GM21515 (cell line): ENCODE measurements at regions not wholly inside any gene's neighbourhood (a gene's known extent, or its start where the extent isn't known, plus 50 kb on each side); places are given as distances from the start of the nearest gene placed in this dataset.
"Not testable (repeated sequence)": the region's sequence is repeated elsewhere in the genome, so short reads cannot be mapped to it uniquely, and the experiment has no call there.

Experiments
- ATAC-seq: cut with Tn5 transposase; IDR thresholded peaks from one replicate; pipeline ENCODE4 v1.9.1; 2021; ENCODE audit not compliant: unreplicated experiment

DNA sequence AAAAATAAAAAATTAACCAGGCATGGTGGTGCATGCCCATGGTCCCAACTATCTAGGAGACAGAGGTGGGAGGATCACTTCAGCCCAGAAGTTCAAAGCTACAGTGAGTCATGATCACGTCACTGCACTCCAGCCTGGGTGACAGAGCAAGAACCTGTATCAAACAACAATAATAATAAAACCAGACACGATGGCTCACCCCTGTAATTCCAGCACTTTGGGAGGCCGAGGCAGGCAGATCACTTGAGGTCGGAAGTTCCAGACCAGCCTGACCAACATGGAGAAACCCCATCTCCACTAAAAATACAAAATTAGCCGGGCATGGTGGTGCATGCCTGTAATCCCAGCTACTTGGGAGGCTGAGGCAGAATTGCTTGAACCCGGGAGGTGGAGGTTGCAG, 159.4 kb downstream of the SKIDA1 start:
- ATAC-seq = not testable (repeated sequence)

DNA sequence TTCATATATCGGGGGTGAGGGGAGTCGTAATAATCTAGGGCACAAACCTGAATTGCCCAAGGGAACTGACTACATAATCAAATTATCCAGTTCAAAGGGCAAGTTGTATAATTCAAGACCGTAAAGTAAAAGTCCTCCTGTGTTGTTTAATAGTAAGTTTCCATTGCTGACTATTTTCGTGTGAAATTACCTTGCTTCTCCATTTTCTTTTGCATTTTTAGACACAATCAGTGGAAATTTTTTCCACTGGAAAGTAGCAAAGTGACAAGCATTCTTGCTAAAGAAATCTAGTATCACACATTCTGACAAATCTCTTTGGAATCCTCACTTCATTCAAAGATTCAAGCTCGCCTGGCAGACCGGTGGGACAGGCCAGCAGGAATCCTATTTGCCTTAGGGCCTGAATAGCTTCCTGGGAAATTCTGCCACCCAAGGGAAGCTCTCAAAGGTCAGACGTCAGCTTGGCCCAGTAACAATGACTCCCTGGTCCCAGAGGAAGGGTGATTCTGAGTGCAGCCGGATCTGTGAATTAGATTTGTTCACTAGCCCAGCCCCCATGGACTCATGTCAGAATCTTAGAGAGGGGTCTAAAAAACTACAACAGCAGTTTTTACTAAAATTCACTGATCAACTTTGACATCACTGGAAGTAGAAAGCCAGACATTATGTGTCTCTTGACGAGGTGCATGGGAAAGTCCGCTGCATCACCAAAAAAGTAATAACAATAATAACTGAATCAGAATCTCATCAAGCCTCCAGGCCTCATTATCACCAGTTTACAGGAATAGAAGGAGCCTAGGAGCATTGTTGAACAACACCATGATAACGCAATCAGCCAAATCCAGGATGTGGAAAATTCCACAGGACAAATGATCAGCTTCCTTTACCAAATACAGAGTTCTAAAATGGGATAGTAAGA, 161.0 kb downstream of the SKIDA1 start:
- ATAC-seq = no peak

DNA sequence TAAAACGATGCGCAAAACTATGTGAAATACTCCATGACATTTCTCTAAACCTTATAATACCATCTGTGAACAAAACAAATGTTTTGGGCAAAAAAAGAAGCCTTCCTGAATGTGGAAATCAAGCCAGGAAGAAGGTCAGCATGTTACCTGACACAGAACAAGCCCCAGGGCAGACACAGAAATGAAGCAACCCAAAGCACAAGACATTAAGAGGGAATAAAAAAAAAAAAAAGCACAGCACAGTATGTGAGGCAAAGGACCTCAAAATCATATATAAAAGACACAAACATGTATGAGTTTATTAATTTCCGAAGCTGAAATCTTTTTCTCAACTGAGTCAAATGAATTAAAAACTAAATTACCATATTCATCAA, 161.8 kb downstream of the SKIDA1 start:
- ATAC-seq = no peak

DNA sequence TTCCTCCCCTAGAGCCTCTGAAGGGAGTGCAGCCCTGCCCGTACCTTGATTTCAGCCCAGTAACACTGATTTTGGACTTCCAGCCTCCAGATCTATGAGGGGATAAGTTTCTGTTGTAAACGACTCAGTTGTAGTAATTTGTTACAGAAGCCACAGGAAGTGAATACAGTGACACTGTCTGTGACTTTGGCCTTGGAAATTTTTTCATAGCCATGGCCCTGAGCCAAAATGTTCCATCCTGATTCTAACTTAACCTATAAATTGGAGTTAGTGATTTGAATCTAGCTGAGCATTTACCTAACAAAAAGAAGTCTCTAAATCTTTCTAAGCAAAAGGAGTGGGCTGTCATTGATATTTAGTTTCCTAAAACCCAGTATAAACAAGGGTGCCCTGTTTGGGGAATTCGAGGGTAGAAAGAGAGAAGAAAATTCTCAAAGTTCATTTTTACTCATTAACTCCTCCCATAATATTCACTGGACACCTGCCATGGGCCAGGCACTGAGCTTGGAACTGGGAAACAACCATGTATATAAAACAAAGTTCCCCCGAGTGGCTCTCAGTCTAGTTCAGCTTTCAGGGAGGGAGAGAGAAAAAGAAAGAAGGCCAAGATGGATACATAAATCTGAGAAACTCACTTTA, 162.3 kb downstream of the SKIDA1 start:
- ATAC-seq = no peak

DNA sequence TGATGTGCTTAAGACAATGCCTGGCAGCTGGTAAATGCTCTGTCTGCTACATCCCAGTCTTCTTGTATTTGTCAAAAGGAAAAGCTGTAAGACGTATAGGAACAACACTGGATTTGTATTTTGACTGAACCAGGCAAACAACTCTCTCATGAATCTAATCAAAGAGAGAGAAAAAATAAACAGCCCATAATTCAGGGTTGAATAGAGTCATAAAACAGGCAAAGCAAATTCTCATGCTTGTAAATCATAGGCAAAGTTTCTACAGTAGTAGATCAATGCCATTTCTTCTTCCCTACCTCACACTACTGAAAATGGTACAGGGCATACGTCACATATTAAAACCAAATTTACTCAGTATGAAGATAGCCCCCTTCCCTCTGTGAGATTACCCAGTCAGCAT, 166.3 kb downstream of the SKIDA1 start:
- no peak for ATAC-seq

DNA sequence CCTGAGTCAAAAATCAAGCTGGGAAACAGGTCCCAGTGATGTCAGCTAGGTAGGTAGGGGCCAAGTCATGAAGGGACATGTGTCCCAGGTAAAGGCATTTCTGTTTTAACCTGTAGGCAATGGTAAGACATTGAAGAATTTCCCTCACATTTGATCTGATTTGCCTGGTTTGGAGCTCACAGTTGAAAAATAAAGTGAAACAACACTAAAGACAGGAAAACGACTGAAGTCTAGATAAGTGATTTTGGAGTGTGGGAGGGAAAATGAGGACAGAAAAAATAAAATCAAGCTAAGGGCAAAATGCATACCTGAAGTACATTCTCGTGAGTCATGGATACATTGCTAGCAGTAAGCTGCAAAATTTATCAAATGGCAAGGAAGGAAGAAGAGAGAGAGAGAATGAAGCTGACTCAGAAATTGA, 169.9 kb downstream of the SKIDA1 start:
- ATAC-seq = no peak

DNA sequence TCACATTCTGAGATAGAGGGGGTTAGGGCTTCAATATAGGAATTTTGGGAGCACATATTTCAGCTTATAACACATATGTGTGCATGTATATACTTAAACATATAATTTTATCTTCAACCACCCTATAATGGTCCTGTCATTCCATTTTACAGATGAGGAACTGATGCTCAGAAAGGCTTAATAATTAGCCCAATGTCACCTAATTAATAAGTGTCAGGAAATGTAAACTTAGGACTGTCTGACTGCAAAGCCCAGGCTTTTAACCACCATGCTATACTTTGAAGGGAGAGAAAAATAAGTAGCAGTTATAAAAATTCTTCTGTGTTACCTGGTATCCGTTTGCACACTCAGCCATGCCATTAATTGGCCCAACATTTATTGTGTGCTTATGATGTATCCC, 172.6 kb downstream of the SKIDA1 start:
- no peak for ATAC-seq

DNA sequence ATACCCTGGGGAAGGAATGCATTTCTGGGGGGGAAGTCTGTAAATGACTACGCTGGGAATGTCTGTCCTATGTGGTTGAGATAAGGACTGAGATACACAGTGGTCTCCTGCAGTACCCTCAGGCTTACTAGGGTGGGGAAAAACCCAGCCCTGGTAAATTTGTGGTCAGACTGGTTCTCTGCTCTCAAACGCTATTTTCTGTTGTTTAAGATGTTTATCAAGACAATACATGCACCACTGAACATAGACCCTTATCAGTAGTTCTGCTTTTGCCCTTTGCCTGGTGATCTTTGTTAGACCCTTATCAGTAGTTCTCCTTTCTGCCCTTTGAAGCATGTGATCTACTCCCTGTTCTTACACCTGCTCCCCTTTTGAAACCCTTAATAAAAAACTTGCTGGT, 173.9 kb downstream of the SKIDA1 start:
- not testable (repeated sequence) for ATAC-seq

DNA sequence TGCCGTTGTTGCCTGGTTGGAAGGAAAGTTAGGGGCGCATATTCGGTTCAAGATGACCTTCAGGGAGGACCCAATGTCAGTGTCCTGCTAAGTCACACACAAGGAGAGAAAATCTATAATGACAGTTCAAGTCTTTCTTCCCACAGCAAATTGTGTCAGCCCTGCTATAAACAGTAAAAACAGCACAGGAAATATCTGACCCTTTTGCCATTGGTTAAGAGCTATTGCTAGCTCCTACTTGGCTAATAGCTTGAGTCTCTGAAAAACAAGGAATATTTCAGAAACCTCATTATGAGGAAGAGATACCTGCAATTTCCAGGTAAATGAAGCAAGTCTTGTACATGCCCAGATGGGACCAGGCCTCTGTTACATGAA, 175.6 kb downstream of the SKIDA1 start:
- no peak for ATAC-seq

DNA sequence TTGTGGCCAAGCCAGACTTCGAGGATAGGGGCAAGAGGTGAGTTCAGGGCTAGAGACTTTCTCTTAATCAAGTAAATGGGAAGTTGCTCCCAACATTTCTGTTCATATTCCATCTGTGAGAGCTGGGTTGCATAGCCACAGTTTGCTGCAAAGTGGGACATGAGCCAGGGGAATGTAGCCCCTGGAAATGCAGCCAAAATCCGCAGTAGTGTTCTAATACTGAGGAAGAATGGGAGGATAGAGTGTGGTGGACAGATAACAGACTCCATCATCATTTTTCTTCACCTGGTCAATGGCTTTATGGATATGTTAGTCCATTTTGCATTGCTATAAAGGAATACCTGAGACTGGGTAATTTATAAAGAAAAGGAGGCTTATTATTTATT, 177.7 kb downstream of the SKIDA1 start:
- ATAC-seq = no peak

DNA sequence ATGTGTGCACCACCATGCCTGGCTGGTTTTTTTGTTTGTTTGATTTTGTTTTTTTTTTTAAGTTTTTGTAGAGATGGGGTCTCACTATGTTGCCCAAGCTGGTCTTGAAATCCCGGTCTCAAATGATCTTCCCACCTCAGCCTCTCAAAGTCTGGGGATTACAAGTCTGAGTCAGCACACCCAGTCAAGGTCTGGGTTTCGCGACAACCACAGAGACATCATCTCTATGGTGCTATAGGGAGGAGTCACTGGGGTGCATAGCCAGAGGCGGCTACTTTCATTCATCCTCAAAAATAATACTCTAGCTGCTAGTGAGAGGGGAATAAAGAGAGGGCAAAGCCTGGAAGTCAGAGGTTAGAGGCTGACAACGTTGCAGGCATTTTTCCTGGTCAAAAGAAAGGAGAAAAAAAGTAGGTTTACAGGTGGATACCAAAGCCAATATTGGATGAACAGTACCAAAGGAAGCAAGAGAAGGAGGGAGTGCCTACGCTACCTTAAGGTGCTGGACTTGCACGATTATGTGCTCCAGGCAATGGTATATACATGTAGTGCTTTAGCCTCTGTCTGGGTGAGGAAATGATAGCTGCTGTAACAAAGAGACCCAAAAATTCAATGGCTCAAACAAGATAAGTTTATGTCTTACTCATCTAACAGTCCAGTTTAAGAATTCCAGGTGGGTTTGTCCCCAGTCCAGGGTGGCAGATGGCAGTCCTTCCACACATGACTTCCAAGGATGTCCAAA, 178.3 kb downstream of the SKIDA1 start:
- no peak for ATAC-seq

DNA sequence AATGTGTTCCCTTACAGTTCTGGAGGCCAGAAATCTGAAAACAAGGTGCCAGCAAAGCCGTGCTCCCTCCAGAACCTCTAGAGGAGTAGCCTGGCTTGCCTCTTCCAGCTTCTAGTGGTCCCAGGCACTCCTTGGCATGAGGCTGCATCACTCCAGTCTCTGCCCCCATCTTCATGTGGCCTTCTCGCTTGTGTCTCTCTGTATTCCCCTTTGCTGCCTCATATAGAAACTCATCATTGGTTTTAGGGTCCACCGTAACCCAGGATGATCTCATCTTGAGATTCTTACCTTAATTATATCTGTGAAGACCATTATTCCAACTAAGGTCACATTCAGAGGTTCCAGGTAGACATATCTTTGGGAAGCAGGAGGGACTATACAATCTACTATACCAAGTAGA, 182.4 kb downstream of the SKIDA1 start:
- ATAC-seq = no peak

DNA sequence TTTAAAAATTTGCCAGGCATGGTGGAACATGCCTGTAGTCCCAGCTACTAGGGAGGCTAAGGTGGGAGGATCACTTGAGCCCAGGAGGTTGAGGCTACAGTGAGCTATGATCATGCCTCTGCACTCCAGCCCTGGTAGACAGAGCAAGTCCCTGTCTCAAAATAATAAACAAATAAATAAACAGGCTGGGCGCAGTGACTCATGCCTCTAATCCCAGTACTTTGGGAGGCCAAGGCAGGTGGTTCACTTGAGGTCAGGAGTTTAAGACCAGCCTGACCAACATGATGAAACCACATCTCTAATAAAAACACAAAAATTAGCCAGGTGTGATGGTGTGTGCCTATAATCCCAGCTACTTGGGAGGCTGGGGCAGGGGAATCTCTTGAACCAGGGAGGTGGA, 183.0 kb downstream of the SKIDA1 start:
- not testable (repeated sequence) for ATAC-seq

DNA sequence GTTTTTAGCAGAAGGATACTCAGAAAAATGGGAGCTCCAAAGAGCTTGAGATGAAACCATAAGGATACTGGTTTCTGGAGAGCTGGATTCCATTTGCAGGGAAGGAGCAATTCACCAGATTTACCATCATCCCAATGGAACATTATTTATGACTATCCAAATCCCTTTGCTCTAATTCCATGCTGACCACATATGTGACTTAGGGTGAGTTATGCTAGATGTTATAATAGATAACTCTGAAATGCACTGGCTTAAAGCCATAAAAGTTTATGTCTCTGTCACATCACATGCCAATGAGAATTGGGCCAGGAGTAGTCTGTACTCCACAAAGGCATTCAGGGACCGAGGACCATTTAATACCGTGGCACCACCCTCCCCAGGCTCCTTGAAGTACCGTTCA, 185.2 kb downstream of the SKIDA1 start:
- no peak for ATAC-seq

DNA sequence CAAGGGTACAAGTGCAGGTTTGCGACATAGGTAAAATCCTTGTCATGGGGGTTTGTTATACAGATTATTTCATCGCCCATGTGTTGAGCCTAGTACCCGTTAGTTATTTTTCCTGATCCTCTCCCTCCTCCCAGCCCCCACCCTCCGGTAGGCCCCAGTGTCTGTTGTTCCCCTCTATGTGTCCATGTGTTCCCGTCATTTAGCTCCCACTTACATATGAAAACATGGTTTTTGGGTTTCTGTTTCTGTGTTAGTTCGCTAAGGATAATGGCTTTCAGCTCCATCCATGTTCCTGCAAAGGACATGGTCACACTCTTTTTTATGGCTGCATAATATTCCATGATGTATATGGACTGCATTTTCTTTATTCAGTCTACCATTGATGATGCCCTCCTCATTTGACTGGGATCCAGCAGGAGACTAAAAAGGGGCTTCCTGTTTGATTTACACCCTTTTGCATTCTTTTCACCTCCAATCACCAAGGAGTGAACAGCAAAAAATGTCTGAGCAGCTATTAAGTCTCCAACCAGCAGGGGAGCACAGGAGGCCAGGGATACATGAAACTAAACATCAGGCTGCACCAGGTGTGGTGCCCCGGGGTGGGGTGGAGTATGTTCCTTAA, 188.2 kb downstream of the SKIDA1 start:
- no peak for ATAC-seq

DNA sequence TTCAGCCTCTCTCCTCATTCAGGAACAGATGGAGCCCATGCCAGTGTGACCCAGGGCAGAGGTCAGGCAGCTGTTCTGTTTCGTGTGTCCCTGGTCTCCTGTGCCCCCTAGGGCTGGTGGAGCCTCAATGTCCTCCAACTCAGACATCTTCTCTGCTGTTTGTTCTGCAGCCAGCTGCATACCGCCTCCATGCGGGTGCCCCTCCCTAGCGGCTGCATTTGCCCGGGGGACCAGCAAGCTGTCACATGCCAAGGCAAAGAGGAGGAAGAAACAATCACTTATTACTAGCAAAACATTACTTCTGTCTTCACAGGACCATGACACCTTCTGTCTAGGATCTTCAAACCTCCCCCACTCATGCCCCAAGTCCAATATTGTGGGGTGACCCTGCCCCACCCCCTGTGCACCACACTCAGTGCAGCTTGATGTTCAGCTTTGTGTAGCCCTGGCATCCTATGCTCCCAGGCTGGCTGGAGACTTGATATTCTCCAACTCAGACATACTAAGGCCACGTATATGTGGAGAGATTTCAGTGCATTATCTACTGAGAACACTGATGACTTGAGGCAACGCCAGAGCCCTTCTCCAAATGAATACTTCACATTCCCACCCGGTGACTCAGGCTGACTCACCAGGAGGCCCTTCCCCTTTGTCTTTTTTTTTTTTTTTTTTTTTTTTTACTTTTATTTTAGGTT, 188.9 kb downstream of the SKIDA1 start:
- no peak for ATAC-seq

DNA sequence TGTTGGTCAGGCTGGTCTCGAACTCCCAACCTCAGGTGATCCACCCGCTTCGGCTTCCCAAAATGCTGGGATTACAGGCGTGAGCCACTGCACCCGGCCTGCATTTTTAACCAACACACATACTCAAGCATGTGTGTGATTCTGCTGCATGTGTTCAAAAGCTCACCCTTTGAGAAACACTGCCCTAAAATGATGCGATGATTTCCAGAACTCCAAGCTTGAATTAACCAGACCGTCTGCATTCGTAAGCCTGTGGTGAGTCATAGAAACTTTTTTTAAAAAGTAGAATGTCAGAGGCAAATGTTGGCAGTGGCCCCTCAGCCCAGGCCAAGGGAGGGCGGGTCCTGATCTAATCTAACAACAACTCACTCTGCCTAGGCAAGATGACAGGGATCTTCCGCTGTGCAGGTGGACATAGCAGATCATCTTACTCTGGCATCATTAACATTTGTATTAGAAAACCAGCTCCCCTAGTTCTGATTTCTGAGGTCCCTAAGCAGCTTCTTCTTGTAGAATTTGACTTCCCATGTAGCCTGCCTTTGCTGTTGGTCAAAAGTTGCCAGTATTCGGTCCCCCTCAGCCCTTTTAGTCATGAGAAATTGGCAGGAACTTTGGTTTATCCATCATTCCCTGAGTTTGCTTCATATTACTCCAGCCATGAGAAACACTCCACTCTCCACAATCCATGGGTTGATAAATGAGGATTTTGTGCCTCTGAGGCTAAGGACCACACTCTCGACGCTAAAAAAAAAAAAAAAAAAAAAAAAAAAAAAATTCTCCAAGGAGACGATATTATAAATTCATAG, 190.4 kb downstream of the SKIDA1 start:
- no peak for ATAC-seq

DNA sequence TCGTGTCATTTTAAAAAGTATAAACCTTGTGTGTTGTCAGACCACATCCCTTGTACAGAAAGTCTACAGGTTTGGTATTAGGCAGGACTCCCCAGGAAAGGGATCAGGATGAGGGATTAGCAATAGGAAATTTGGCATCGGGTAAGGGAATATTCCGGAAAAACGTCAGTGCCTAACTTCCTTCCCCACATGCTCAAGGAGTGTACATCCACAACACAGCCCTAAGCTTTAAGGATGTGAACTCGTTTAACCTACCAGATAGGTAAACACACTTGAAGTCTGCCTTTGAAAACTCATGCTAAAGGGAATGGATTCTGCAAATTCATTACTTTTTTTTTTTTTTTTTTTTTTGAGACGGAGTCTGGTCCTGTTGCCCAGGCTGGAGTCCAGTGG, 194.9 kb downstream of the SKIDA1 start:
- ATAC-seq = no peak

DNA sequence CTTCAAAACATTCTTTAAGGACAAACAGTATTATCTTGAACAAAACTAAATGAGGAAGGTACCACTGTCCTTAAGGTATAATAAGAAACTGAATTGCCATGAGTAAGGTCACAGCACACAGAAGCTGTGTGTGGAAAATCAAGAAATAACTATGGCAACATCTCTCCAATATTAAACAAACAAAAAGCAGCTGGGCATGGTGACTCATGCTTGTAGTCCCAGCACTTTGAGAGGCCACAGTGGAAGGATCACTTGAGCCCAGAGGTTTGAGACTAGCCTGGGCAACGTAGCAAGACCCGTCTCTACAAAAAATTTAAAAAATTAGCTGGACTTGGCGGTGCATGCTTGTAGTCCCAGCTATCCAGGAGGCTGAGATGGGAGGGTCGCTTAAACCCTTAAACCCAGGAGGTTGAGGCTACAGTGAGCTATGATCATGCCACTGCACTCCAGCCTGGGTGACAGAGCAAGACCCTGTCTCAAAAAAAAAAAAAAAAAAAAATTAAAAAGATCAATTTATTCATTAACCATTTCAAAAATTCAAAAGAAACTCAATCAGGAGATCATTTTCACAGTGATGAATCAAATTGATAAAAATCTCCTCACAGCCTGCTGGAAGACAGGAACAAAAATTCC, 195.4 kb downstream of the SKIDA1 start:
- ATAC-seq = no peak
